Retinal pigment epithelial cell (primary cell): ENCODE measurements at regions not wholly inside any gene's neighbourhood (a gene's known extent, or its start where the extent isn't known, plus 50 kb on each side); places are given as distances from the start of the nearest gene placed in this dataset.

Experiments
- DNase-seq: peaks from one replicate; pipeline ENCODE4 v3.0.0-alpha.2; 2010; ENCODE audit warnings: low read depth
- H3K4me3 ChIP-seq: 2 replicates; pipeline ENCODE4 v1.5.1; 2011; ENCODE audit warnings: mild to moderate bottlenecking, low read length, control low read depth, moderate library complexity
- TF ChIP-seq, protein P1 (sequence below): conservative IDR thresholded peaks from 2 replicates; pipeline ENCODE4 v1.5.1; 2011; ENCODE audit warnings: low read depth, low read length, control low read depth, inconsistent platforms

DNA sequence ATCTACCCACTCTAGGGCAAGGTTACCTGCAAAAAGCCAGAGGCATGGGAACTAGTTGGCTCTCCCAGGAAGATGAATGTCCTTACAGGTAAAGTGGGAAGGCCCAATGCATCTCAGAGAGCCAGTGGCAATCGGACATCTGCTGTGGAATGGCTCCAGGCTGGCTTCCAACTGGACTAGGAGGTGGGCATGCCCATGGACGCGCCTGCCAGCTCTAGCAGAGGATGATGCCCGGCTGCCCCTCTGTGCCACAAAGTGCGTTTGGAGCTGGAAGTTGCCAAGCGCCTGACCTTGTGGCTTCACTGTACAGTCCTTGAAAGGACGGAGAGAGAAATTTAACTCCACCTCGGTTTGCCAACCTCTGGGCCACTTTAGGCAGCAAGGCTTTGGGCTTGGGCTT lies 84.4 kb downstream of the NR2F2 start:
- DNase-seq = no peak
- TF ChIP-seq, protein P1, sequence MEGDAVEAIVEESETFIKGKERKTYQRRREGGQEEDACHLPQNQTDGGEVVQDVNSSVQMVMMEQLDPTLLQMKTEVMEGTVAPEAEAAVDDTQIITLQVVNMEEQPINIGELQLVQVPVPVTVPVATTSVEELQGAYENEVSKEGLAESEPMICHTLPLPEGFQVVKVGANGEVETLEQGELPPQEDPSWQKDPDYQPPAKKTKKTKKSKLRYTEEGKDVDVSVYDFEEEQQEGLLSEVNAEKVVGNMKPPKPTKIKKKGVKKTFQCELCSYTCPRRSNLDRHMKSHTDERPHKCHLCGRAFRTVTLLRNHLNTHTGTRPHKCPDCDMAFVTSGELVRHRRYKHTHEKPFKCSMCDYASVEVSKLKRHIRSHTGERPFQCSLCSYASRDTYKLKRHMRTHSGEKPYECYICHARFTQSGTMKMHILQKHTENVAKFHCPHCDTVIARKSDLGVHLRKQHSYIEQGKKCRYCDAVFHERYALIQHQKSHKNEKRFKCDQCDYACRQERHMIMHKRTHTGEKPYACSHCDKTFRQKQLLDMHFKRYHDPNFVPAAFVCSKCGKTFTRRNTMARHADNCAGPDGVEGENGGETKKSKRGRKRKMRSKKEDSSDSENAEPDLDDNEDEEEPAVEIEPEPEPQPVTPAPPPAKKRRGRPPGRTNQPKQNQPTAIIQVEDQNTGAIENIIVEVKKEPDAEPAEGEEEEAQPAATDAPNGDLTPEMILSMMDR = no peak
- H3K4me3 ChIP-seq = no peak overlapping the region

DNA sequence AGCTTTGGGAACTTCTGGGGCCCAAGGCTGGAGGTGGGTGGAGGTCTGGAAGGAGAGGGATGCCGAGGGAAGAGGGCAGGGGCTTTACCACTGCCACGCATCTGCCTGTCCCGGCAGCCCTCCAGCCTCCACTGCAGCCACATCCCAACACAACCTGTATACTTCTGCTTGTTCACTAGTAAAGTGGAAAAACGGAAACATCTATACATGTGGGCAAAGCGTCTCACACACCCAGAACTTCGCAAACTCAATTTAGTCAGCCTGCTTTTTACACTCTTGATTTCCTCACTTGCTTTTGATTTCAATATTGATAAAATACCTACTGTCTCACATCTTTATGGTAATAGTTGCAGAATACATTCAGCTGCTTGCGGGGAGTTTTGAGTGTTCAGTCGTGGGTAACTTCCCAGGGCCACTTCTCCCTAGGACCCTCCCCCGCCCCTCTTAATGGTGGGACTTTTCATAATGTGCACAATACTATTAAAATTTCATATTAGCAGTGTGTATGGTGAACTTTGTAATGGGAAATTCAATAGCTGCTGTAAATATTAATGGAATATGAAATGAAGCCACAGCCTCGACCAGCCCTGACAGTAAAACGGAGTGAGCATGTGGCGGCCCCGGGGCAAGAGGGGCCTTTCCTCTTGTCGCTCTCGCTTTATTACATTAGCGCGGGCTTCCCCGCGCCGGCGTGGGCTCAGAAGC lies 85.2 kb downstream of the NR2F2 start:
- TF ChIP-seq, protein P1 = no peak
- no peak for DNase-seq
- no peak overlapping the region for H3K4me3 ChIP-seq

DNA sequence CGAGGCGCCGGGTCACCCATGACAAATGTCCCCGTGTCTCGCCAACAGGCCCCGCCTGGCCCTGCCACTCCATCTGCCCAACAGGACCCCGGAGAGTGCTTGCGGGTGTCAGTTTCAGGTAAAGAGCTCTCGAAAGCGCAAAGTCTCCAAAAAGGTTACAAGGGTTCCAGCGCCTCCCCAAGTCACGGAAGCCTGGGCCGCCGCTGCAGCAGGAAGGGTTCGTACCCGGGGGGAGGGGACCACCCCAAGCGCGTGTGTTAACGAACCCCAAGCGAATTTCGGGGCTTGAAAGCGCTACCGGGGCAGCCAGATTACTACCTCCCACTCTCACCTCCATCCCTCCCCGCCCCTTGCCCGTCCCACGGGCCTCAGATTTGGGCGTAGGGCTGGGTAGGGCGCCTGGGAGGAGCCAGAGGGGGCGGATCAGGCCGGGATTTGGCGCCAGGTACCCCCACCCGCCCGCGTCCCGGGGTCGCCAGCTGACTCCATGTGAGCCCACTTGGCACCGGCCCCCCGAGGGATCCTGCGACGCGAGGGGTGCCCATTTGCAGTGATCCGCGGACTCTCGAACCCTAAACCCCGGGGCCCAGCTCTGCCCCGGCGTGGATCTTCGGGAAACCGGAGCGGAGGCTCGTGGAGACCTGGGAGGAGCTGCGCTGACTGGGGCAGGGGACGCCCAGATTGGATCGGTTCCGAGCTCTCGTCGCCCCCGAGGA lies 85.9 kb downstream of the NR2F2 start:
- TF ChIP-seq, protein P1 = no peak
- peak overlapping the region; percentile 33 for H3K4me3 ChIP-seq
- no peak for DNase-seq

DNA sequence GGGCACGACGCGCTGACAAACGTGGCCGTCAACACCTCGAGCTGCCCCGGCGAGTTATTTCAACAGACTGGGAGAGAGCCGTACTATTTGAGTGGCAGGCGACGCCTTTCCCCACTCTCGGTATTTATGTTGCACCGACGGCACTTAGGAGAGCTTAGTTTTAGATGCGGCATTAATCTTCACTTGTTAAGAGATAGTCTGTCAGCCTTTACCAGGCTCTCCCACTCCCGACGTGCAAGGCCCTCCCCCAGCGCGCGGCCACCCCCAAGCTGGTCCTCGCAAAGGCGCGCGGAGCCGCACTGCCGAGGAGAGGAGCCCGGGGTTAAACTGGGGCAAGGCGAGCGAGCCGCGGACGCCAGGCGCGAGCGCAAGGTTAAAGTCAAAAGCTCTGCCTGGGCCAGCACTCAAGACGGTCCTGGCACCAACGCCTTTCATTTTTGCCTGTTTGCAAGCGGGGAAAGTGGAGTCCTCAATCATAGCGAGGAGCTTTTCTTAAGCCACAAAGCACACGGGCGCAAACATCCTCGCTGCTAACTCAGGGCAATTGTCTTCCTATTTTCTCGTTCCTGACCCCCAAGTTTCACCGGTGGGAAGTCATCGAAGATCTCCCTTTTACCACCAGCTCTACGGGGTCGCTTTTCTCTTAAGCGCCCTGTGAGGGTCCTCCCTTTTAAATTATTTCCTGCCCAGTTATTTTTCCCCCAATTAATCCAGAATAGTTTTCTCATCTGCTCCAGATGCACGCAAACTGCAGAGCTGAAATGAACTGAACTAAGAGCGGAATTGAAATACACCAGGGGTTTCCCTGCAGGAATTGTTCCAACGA lies 86.6 kb downstream of the NR2F2 start:
- no peak for DNase-seq
- TF ChIP-seq, protein P1 = no peak
- H3K4me3 ChIP-seq = peak overlapping the region; percentile 33

DNA sequence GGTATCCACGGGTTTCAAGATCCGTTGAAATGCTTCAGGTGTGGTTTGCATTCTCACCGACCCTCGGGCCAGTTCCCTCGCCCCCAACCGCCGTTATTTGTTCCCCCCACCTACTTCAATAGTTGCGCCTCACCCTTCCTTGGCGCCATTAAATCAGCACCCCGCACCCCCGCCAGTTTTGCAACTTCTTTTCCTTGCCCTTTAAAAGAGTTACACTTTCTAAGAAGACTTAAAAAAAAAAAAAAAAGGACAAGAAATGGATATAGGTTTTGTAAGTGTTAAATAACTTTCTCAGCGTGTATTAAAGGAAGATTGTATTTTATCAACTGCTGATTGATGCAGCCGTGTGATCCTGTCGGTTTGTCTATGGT lies 87.2 kb downstream of the NR2F2 start:
- TF ChIP-seq, protein P1 = no peak
- no peak for DNase-seq
- no peak overlapping the region for H3K4me3 ChIP-seq

DNA sequence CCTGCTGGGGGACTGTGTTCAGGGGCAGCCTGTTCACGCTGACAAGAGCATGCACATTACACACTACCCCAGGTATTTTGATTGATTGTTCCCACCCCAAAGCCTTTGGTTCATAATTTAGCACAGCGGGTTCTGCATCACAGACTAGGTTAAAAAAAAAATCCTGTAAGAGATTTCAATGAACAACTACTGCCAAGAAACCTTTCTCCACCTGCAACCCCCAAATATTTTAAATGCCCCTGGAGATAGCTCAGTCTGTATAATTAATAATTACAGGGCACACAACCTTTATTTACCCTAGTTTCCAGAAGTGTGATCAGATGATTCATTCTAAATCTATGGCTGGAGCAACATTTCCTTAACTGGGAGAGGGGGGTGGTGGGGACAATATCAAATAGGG lies 87.6 kb downstream of the NR2F2 start:
- TF ChIP-seq, protein P1 = no peak
- H3K4me3 ChIP-seq = no peak overlapping the region
- no peak for DNase-seq

DNA sequence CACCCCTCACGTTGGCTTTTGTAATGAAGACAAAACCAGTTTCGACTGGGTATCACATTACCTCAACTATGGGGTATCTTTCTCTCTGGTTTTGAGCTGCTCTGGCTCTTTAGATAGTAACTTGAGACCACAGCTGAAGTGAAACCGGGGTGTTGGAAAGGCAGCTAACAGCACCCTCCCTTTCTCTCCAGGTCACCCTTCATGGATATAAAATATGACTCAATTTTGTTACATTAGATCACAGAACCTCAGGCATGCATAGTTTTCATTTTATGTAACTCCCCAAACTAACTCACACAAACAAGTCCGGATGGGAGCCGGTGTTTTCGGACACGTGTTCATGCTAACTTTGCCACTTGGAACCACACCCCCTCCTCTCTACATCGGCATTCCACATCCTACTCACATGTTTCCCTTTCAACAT lies 90.7 kb downstream of the NR2F2 start:
- H3K4me3 ChIP-seq = no peak overlapping the region
- TF ChIP-seq, protein P1 = no peak
- DNase-seq = no peak
